Glomerular visceral epithelial cell (primary cell): ENCODE measurements at regions not wholly inside any gene's neighbourhood (a gene's known extent, or its start where the extent isn't known, plus 50 kb on each side); places are given as distances from the start of the nearest gene placed in this dataset.

Experiments used
- DNase-seq: peaks from one replicate; pipeline ENCODE4 v3.0.0-alpha.2; 2016; ENCODE audit errors: extremely low spot score

DNA sequence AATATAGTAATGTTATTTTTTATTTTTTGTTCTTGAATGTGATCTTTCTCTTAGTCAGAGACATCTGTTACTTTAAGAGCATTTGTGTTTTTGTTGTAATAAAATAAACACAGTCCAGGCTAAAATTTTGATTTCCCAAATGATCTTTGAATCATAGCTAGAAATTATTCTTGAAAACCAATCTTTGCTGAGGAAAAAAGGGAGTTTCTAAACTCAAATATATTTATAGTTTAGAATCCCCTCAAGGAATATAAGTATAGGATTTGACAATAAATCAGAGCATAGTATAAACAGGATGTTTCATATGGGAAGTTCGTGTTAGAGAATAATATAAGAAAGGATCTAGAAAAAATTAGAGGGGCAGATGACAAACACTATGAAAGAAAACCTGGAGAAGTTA, 118.8 kb upstream of the ADAMTS19 start:
- no peak for DNase-seq

GRCh38 chr5:129342796-129343195, 117.3 kb upstream of the ADAMTS19 start:
- DNase-seq: no peak

DNA sequence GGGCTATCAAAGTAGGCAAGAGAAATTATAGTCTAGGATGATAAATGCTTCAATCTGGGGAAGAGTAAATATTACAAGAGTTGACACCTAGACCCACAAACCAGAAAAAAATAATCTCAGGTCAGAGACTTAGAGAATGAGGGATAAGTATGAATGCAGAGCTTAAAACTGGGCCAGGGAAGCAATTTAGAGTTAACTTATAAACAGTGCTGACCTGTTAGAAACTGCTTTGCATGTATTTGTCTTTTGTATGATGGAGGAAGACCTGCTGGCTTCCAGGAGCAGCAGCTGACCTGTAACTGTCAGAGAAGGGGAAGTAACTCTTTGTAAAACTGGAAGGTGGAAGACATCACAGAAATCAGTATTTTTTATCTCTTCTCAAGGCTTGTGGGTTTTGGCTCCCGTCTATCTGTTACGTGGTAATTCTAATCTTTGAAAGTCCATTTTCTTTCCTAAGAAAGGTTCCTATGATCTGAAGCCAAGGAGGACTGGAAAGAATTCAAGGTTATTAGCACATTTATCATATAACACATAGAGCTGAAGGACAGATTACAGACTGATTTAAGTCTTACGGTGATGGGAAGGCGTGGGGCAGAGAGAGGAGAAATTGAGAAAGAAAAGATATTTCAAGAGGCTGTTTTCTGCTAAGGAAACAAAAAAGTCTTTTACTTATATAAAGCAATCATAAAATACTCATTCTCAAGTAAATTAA, 114.7 kb upstream of the ADAMTS19 start:
- no peak for DNase-seq

- no peak for DNase-seq
These were observed 103.3 kb upstream of the ADAMTS19 start for GRCh38 chr5:129356846-129357245.

- DNase-seq: no peak
These were observed 102.0 kb upstream of the ADAMTS19 start for GRCh38 chr5:129358069-129358468.

DNA sequence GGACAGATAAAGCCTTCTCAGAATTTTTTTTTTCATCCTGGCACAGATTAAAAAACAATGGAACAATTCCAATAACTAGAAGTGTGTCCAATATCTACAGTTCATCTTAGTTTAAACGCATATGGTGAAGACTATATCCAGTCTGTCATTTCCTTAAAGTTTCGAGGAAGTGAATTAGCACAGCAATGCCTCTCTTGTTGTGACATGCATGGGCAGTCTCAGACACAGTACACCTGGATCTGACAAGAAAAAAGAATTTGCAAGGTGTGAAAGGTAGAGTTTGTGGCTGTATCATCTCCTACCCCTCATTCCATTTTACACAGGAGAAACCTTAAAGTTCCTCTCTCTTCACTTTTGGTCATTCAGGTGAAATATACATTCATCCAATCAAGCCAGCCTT, 100.6 kb upstream of the ADAMTS19 start:
- DNase-seq: no peak

DNA sequence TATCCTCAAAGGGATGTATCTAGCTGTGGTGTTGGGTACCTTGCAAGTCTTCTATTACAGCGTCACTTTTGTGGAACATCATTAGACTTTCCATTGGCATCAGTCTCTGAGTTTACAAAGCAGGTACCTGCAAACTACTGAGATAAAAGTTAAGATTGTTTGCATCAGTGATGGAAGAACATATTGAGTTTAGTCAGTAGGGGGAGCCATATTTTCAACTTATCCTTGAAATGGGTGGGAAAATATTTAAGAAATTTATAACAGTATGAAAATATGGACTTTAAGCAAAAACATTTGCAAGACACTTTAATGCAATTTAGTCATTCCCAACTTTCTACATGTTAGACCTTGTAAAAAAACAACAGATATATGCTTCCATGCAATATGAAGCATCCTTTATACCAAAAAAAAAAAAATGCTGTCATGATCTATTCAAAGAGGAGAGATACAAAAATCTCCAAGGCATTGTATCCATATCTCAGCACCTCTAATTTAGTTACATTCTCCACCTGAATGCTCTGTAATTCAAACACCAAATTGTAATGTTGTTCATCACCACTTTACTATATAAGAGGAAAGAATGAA, 98.6 kb upstream of the ADAMTS19 start:
- DNase-seq: no peak

- DNase-seq: no peak
These were observed 97.6 kb upstream of the ADAMTS19 start for GRCh38 chr5:129362456-129362855.

- DNase-seq: no peak
These were observed 96.1 kb upstream of the ADAMTS19 start for GRCh38 chr5:129363991-129364390.

GRCh38 chr5:129367883-129368282, 92.2 kb upstream of the ADAMTS19 start:
- no peak for DNase-seq

DNA sequence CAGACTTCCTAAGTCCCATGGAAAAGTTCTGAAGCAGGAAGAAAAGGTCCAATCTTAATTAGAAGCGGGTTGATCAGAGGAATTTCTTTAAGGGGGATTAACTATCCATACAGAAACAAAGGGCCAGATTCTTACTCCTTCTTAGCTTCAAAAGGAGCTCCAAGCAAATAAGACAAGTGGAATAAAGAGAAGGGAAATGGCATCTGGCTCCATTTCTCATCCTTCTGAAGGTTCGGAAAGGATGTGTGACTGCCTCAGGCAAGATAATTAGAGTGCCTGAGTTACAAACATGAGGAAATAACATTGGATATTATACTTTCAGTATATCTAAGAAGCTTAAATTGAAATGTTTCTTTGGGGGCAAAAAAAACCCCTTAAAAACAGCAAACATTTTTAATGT, 88.1 kb upstream of the ADAMTS19 start:
- no peak for DNase-seq

DNA sequence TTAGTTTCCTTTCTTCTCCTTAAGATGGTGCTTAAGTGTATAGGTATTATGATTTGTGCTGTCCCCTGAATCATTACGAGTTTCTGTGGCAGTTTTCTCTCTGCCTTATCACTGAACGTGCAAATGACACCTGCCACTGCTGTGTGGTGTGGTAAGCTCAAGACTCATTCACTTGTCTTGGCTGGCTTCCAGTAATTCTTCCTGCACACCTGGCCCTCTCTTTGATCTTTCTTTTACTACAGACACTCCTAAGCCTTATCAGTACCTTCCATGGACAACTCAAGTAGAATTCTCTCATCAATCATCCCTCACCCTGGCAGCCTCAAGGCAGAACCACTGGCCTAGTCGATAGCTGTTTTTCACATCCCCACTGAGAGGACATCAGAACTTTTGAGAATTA, 82.6 kb upstream of the ADAMTS19 start:
- no peak for DNase-seq

- no peak for DNase-seq
These were observed 81.1 kb upstream of the ADAMTS19 start for GRCh38 chr5:129378961-129379360.

DNA sequence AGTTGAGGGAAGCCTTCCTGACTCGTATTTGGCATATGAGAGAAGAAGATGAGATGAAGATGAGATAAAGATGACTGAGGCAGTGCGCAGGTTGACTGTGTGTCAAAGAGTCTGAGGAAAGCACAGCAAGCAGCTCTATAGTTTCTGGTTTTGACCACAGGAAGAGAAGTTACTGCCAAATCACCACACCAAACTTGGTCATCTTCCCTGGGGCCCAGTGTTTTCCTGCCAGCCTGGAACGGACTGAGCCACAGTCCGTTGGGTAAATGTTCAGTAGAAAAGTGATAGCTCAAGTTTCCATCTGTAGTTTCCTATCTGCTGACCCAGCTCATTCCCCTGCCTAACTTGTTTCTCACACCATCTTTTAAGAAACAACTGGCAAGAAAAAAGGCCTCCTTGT, 80.7 kb upstream of the ADAMTS19 start:
- DNase-seq: no peak

DNA sequence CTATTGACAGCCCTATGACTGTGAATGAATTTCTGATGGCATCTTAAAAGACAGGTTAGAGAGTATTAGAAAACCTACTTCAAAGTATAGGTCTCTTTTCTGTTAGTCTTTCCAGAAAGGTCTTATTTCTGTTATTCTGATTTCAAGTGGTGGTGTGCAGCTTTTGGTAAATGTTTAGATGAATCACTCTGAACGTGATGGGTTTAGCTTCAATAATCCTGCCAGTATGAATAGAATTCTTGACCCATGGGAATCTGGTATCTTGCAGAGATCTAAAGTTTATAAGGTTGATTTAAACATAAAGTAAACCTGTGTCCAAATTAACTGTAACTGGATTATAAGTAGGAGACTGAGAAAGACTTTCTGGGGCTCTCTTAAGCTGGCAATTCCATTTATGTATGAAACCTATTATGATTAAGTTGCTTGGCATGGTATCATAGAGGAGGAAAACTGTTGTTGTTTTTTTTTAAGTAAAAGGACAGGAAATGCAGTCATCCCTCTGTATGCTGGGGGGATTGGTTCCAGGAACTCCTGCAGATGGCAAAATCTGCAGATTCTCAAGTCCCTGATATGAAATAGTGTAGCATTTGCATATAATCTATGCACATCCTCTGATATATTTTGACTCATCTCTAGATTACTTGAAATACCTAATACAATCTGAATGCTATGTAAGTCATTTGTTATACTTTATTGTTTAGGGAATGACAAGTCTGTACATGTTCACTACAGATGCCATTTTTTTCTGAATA, 77.0 kb upstream of the ADAMTS19 start:
- DNase-seq: no peak

GRCh38 chr5:129384193-129384592, 75.9 kb upstream of the ADAMTS19 start:
- no peak for DNase-seq

- DNase-seq: no peak
These were observed 75.4 kb upstream of the ADAMTS19 start for GRCh38 chr5:129384736-129385135.

DNA sequence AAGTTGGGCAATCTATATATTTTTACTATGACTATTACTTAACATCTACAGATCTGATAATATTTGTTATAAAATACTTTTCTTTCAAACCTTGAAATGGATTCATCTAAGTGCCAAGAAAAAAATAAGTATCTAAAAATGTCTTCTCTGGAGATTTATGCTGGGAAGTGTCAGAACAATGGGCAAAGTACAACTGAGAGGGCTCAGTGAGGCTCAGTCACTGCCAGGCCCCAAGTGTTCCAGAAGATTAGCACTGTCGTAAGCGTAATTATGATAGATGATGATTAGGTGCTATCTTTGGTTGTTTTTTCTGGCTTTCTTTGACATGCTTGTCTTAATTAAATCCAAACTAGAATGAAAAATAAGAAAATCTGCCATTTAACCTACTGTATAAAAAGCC, 72.2 kb upstream of the ADAMTS19 start:
- no peak for DNase-seq

- DNase-seq: no peak
These were observed 67.4 kb upstream of the ADAMTS19 start for GRCh38 chr5:129392681-129393080.

DNA sequence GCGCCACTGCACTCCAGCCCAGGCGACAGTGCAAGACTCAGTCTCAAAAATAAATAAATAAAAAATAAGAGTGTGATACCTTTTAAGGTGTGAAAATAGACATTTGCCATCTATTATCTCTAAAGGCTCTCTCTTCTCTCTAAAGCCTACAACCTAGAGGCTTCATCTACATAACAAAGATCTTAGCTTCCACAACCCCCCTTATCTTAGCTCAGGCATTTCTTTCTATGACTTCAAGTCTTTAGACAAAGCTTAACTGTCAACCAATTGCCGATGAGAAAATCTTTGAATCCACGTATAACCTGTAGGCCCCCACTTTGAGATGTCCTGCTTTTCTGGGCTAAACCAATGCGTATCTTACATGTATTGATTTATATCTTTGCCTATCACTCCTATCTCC, 64.9 kb upstream of the ADAMTS19 start:
- DNase-seq: no peak

- no peak for DNase-seq
These were observed 61.9 kb upstream of the ADAMTS19 start for GRCh38 chr5:129398026-129398678.

- no peak for DNase-seq
These were observed 61.0 kb upstream of the ADAMTS19 start for GRCh38 chr5:129399069-129399468.
